SKM-1 (cell line): ENCODE measurements at regions not wholly inside any gene's neighbourhood (a gene's known extent, or its start where the extent isn't known, plus 50 kb on each side); places are given as distances from the start of the nearest gene placed in this dataset.
"Not testable (repeated sequence)": the region's sequence is repeated elsewhere in the genome, so short reads cannot be mapped to it uniquely, and the experiment has no call there.

Source experiments
- DNase-seq: peaks from one replicate; lab custom pipeline; 2025; ENCODE audit not compliant: unreplicated experiment; lab: John Stamatoyannopoulos, UW

DNA sequence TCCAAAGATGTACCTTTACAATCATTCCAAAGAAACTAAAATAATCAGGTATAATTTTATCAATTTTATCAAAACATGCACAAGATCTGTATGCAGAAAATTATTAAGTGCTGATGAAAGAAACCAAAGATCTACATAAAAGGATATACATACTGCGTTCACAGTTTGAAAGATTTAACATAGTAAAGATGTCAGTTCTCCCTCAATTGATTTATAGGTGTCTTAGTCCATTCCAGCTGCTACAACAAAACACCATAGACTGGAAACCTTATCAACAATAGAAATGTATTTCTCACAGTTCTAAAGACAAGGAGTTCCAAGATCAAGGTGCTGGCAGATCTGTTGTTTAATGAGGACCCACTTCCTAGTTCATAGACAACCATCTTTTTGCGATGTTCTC is 189.0 kb upstream of the CCDC54 start:
- DNase-seq: no peak

DNA sequence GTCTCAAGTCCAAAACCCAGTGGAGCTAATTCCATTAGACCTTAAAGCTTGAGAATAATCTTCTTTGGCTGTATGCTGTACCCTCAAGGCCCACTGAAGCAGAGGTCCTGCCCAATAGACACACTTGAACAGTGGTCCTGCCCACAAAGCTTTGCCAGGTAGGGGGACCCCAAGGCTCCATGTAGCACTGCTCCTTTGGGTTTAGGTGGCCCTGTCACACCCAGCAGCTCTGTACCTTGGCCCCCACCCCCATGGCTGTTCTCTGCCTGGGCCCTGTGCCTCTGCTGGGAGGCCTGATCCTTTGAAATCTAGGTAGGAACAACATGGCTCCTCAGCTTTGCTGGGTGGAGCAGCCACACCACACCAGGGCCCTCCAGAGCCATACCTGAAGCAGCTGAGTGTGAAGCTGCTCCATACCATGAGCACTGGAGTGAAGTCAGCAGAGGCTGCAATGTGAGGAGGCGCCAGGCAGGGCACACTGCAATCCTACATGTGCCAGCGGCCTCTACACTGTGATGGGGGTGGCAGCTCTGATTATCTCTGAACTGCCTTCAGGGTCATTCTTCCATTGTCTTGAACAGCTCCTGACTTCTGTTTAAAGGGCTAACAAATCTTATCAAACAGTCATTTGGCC is 188.0 kb upstream of the CCDC54 start:
- no peak for DNase-seq

DNA sequence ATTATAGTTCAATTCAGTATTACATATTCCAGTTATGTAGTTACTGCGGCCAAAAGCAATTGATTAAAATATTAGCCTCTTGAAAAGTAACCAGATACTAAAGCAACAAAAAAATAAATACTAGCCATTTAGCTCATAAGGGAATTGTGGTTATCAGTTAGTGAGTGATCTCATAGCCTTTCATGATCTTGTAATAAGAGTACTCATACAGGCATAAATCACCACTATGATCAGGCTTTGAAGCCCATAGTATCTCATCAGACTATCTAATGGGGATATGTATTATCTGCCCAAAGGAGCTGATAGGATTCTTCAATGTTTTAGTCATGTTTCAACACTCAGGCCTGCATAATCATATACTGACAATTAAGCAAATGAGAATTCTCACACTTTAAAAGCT is 184.1 kb upstream of the CCDC54 start:
- no peak for DNase-seq

DNA sequence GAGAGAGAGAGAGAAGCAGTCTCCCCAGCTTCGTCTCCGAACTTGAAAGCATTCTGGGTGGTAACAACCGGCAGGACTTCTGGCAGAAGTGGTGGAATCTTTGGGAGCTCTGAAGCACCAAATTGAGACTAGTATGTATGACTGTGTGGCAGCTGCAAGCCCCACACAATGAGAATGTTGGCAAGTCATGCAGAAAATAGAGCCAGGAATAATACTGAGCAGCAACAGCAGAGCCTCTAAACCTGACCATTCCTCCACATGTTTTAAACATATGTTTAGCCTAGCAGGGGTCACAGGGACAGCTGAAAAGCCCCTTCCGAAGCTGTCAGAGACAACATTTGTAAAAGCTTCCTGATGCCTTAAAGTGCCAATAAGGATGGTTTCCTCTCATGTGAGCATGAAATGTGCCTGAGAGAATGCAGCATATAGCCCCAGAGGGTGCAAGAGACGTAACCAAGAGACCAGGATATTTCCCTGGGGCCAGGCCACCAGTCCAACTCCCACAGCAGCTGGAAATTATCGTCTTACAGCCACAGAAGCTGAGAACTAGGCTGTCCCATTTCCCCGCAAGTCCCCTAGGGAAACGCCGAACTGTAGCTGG is 178.6 kb upstream of the CCDC54 start:
- DNase-seq: no peak

DNA sequence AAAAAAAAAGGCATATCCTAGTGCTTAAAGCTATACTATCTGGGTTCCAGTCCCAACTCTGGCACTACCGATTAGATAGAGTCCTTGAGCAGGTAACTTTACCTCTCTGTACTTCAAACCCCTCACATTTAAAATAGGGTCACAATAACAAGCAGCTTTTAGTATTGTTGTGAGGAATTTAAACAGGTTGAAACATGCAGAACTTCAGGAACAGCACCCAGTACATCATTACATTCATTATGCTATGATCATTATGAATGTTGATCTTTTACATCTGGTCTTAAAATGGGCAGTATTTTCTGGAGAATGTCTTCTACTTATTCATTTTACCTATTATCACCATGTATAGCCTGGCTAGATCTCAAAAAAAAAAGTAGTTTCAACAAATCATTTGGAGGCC is 176.1 kb upstream of the CCDC54 start:
- no peak for DNase-seq

DNA sequence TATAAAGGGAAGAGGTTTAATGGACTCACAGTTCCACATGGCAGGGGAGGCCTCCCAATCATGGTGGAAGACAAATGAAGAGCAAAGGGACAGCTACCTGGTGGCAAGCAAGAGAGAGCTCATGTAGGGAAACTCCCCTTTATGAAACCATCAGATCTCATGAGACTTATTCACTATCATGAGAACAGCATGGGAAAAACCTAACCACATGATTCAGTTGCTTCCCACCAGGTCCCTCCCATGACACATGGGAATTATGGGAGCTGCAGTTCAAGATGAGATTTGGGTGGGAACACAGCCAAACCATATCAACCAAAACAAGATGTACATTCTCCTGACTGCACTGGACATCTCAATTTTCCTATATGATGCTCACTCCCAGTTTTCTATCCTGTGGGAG is 174.4 kb upstream of the CCDC54 start:
- not testable (repeated sequence) for DNase-seq

DNA sequence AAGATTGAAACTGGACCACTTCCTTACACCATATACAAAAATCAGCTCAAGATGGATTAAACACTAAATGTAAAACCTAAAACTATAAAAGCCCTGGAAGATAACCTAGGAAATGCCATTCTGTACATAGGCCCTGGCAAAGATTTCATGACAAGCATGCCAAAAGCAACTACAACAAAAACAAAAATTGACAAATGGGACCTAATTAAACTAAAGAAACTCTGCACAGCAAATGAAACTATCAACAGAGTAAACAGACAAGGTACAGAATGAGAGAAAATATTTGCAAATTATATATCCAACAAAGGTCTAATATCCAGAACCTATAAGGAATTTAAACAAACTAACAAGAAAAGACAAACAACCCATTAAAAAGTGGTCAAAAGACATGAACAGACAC is 173.1 kb upstream of the CCDC54 start:
- DNase-seq: no peak

DNA sequence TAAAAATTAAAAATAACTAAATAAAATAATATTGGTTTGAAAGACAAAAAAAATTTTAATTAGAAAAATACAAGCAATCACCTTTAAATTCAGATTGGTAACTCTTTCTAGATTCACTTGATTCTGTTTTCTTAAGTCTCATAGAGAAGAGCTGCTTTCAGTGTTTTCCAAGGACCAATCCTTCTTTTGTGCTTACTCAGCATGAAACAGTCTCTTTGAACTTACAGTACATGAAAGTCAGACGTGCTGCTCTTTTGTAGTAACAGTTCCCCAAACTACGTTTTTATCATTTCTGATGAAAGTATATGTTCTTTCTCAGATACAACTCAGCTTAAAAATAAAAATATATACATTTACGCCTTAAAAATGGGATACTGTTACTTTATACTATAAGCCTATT is 171.9 kb upstream of the CCDC54 start:
- no peak for DNase-seq

DNA sequence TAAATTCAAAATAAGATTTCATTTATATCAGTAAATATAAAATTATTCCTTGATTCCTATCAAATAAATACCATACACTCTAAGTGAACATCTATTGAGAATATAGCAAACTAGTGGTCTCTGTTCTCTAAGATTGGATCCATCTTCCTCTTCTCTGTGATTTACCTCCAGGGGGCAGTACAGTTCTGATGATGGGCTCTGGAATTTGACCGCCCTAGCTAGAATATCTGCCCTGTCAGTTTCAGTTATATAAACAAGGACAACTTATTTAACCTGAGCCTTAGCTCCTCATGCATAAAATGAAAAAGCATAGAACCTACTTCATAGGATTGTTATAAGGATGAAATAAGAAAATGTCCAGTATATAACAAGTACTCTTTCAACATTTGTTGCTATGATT is 171.1 kb upstream of the CCDC54 start:
- DNase-seq: peak; percentile 6

DNA sequence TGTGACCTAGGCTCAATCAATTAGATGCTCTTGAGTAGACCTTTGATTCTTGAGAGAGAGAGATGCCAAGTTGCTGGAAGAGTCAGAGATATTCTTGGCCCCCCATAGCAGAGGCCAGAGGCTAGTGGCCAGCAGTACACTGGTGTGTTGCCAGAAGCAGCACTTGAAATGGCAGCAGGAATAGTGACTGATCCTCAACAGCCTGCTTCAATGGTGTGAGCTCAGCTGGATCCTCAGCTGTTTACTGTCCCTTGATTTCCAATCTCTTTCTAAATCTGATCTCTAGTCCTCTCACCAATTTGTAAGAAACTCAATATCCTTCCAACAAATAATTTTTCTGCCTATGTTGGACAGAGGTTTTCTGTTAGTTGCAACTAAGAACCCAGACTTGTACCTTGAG is 170.3 kb upstream of the CCDC54 start:
- DNase-seq: no peak

DNA sequence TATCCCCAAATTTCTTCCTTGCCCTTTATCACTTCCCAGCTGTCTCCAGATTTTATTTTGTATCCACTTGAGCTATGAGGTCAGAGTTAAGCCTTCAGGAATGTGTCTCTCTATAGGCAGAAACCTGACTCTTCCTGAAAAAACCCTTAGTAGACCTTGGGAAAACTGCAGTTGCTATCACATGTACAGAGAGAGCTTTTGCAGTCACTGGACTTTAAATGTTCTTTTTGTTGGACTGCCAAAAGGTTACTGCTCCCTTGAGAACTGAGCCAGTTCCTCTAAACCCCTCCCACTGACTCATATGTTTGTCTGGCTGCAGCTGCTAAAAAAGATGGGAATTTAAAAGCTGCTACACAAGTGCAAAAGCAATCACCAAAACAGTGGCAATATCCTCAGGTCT is 169.1 kb upstream of the CCDC54 start:
- DNase-seq: no peak

DNA sequence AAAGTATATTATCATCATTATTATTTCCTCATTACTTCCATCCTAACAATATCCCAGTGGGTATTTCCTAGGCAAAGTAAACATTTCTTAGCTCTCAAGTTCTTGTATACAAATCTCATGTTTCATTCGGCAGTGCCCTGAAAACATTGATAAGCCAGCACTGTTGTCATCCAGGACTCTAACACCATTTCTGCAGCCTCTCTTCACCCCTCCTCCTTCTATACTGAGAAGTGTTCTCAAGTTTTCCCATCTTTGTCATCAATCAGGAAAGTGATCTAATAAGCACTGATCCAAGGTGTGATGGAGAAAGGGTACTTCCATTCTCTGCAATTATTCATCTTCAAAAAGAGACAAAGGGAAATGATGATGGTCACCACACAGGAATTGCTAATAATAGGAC is 168.4 kb upstream of the CCDC54 start:
- no peak for DNase-seq

DNA sequence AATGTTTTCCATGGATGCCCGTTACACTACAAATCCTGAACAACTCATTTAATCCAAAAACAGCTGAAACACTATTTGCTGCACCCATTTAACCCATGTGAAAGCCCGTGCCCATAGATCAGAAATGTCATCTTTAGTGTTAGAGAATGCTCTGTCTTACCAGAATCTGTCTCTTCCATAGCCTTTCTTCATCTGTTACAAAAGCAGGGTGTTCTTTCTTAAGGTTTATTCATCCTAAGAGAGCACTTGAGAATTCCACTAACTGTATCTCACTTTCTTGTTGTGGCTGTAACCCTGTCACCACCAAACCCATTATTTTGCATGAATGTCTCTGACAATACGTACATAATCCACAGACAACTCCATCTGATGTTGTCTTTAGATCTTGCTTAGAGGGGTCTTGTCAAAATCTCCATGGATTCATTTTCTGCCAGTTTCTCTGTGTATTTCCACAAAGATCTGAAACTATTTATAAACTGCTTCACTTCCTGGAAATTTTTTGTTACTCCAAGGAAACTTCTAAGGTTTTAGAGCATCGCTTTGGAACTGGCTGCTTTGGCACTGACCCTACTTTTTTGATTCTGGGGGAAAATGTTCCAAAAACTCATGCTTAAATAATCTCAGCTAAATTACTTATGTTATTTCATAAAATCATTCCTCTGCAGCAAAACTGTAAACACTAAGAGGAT is 167.8 kb upstream of the CCDC54 start:
- no peak for DNase-seq

DNA sequence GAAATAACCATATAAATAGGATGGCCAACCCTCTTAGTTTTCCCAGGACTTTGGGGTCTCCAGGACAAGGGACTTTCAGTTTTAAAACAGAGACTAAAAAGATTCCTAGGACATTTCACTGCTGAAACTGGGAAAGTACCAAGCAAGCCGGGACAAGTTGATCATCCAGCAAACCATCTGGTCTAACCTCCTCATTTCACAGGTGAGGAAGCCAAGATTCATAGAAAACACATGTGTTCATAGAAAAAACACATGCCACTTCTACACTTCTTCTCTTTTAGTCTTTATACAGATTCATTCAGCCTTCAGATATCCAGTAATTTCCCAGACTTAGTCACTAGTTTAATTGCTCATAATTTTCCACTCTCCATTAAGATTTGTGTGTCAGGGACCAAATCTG is 165.6 kb upstream of the CCDC54 start:
- DNase-seq: no peak

DNA sequence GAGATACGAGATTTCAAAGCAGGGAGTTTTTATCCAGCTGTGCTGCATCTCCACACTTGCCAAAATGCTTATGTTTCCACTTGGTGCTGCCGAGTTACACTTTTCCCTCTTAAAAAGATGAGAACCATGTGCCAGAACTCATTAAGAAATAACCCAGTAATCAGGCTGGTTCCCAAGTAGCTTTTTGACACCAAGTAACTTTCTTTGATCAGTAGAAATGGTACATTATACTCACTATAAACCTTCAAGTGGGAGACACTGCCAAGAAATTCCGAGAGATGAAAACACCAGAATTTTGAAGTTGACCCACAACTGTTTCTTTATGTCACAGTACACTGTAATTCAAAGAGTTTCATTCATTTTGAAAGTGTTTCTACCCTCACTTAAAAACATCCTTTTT is 164.6 kb upstream of the CCDC54 start:
- no peak for DNase-seq

DNA sequence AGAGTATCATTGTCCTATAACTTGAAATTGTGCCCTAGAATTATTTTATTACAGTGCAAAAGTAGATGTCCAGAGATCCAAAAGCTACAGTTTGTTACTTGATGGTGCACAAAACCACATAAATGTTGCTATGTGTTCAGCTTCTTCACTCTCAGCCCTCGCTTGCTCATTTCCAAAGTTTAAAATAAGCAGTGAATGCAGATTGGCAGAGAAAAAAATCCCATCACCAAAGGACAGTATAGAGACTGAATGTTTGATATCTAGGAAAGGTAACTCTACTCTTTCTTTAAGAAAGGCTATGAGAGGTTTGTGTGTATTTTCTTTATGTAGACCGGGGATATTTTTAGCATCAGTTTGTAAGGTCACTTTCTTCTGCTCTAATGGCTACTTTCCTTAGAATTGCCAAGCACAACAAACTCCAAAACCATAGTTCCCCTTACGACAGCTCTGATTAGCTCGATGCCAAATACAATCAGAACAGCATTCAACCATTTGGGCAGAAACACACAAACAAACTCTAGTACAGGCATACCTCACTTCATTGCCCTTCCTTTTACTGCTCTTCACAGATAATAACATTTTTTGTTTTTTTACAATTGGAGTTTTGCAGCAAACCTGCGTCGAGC is 164.1 kb upstream of the CCDC54 start:
- DNase-seq: no peak

DNA sequence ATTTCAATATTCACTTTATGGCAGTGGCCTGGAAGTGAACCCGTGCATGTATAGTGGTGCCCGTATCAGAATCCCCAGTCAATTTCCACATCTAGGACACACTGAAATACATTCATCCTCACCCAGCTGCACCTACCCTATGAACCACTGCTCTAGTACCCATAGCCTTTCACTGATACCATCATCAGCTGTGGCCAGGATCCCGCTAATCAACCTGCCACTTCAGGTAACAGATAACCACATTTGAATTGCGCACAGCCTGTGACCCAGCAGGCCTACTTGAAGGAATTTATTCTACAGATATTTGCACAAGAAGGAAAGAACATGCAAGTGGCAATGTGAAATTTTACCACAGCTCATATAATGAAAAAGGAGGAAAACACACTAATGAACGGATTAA is 161.0 kb upstream of the CCDC54 start:
- DNase-seq: no peak

DNA sequence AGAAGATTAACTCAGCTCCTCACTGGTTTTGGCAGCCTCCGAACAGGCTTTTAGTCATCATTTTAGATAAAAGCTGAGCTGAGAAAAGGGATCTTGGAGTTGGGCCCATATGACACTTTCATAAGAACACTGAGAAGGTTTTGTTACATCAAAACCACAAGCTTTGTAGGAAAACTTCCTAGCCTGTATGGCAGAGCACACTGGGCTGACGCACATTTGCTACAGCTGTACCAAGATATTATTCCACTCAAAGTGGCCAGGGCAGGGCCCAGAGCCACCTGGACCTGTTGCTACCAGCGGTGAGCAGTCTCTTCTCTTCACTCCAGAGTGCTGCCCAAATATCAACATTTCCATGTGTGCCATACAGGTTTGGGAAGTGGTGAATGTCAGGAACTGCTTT is 160.5 kb upstream of the CCDC54 start:
- DNase-seq: no peak

DNA sequence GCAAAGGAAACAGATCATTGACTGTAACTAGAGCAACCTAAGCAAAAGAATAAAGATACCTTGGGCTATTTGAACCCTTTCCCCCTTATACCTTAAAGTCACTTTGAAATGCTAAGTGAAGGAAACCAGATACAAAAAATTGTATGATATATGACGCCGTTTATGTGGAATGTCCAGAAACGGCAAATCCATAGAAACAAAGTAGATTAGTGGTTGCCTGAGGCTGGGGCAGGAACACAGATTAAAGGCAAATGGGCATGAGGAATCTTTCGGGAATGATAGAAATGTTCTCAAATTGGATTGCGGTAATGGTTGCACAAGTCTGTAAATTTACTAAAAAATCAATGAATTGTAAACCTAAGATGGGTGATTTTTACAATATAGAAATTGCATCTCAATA is 160.1 kb upstream of the CCDC54 start:
- no peak for DNase-seq

DNA sequence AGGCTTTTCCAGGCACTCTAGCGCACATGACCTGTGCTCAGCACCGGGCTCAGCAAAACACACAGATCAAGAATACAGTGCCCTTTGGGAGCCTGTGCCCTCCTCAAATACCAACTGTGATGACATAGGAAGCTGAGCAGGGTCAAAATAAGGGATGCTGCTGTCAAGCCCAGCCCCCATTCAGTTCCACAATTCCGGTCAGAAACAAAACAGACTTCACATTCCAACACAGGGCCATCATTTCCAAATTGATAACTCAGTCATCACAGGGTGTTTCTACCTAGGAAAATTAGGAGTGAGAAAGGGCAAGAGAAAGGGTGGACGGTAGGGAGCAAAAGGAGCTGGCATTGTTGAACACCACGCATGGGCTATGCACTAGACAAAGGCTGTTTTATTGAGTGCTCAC is 158.4 kb upstream of the CCDC54 start:
- no peak for DNase-seq

DNA sequence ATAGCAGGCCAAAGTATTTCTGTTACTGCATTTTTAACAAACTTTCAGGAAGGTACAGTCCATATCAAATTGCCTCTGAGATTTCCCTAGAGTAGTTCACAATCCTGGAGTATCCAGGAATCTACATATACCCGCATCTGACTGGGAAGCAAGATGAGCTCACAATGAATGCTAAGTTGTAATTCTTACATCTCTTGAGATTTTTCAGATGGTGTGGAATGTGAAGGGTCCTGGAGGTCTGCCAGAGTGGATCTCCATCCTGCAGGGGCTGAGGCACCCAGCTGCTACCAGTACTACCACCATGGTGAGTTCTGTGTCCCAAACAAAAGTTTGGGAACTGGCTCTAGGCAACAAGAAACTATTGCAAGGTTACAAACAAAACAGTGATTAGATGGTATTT is 156.7 kb upstream of the CCDC54 start:
- DNase-seq: no peak

DNA sequence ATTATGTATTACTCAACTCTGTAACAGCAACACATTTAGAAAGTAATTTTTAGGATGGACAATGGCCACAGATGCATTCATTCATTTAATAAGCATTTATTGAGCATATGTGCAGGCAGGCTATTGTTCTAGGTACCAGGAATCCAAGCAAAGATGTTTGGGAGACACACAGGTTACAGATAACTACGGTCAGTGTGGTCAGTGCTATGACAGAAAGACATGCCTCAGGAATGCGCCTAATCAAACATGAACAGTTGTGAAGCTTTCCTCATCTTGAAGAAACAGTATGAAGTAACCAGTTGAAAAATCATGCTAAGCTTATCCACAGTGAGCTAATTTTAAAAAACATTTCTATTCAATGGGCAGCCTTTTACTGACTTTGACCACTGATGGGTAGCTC is 155.4 kb upstream of the CCDC54 start:
- DNase-seq: no peak
